ENCODE measurements at regions not wholly inside any gene's neighbourhood (a gene's known extent, or its start where the extent isn't known, plus 50 kb on each side); places are given as distances from the start of the nearest gene placed in this dataset.

- FAIRE-seq (no peak), DNase-seq (ENCODE audit: insufficient read length, low spot score) (no peak)
- TF ChIP-seq CTCF (IDR thresholded peaks at IDR 0.05; ENCODE audit: insufficient read depth, missing control alignments), result no peak
Measured at GRCh38 chr1:209417761-209418160, 165.8 kb upstream of the CAMK1G start.

DNA sequence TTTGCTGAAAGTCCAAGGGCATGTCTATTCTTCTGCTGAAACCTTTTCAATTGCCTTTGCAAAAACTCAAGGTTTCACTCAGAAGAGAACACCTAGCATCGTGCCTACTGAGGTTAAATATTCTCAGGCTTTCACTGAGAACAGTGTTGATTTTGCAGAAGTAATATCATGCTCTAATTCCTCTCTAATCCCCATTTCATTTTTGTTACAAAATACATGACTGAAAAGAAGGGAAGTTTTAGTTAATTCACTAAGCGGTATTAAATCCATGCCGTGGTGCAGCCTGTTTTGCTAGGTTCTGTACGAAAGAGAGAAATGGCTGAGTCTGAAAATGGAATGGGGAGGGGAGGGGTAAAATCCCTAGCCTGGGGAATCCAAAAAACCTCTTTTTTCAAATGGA, 163.2 kb upstream of the CAMK1G start:
- FAIRE-seq (no peak), DNase-seq (ENCODE audit: insufficient read length, low spot score) (no peak)
- no peak for TF ChIP-seq CTCF (IDR thresholded peaks at IDR 0.05; ENCODE audit: insufficient read depth, missing control alignments)

- FAIRE-seq (no peak), DNase-seq (ENCODE audit: insufficient read length, low spot score) (no peak)
- TF ChIP-seq CTCF (IDR thresholded peaks at IDR 0.05; ENCODE audit: insufficient read depth, missing control alignments), result no peak
Measured at GRCh38 chr1:209421186-209421585, 162.3 kb upstream of the CAMK1G start.

DNA sequence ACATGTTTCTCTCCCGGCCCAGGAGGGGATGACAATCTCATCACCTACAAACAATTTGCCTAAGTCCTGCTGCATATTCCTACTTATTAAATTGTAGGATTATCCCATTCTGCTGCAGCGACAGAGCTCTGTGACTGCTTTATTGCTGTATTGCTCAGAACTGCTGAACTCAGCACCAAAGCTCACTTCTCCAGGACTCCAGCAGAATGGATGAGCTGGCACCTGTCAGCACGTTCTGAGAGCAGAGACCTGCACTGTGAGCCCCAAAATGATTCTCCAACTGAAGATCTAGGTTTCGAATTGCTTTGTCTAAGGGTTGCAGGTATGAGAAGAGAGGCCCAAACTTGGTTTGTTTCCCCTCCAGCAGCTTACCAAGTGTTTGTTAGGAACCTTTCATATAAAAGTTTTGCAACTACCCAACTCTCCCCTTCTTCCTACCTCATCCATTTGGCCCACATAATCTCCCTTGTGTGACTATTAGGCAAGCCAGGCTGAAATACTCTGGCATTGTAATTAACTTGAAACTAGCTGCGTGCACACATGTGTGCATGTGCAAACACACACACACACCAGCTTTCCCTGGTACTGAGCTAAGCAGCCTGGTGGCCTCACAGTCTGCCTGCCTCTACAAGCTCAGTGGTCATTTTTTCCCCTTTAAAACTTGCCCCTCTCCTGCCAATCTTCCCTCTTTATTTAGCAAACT, 161.4 kb upstream of the CAMK1G start:
- TF ChIP-seq CTCF (IDR thresholded peaks at IDR 0.05; ENCODE audit: insufficient read depth, missing control alignments), result no peak
- FAIRE-seq (no peak), DNase-seq (ENCODE audit: insufficient read length, low spot score) (no peak)

DNA sequence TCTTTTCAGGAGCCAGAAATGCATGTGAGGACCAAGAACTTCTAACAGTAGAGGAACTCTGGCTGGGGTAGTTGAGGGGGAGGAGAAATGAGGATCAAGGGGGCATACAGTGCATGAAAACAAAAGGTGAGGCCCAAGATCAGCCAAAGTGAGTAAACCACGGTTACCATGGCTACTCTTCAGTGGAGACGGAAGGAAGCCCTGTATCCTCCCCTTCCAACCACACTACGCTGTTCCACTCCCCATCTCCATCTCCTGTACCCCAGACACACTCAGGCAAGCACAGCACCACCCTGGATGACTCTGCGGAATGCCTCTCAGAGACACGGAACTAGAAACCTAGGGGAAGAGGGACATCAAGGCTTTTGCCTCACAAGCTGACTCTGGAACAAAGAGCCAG, 157.6 kb upstream of the CAMK1G start:
- no peak for FAIRE-seq
- no peak for DNase-seq (ENCODE audit: insufficient read length, low spot score)
- TF ChIP-seq CTCF (IDR thresholded peaks at IDR 0.05; ENCODE audit: insufficient read depth, missing control alignments), result no peak

GRCh38 chr1:209427277-209427676, 156.2 kb upstream of the CAMK1G start:
- TF ChIP-seq CTCF (IDR thresholded peaks at IDR 0.05; ENCODE audit: insufficient read depth, missing control alignments), result no peak
- DNase-seq (ENCODE audit: insufficient read length, low spot score) (no peak), FAIRE-seq (no peak)

DNA sequence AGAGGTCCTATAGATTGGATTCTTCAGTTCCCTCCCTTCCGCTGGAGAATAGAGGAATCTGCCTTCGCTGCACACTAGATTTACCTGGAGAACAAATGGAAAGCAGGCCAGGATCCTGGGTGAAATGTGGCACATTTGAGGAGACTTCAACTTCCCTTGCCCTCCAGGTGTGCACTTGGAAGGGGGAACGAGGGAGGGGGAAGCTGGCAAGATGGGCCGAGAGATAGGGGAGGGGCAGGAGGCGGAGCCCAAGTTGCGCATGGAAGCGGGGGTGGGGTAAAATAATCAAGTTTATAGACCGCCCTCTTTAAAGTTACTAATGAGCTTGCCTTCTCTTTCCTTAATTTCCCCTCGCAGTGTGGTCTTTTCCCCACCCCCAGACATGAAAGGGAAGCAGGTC, 155.7 kb upstream of the CAMK1G start:
- DNase-seq (ENCODE audit: insufficient read length, low spot score), result no peak
- FAIRE-seq, result no peak
- TF ChIP-seq CTCF (IDR thresholded peaks at IDR 0.05; ENCODE audit: insufficient read depth, missing control alignments), result no peak
